ENCODE measurements at regions not wholly inside any gene's neighbourhood (a gene's known extent, or its start where the extent isn't known, plus 50 kb on each side); places are given as distances from the start of the nearest gene placed in this dataset.

DNA sequence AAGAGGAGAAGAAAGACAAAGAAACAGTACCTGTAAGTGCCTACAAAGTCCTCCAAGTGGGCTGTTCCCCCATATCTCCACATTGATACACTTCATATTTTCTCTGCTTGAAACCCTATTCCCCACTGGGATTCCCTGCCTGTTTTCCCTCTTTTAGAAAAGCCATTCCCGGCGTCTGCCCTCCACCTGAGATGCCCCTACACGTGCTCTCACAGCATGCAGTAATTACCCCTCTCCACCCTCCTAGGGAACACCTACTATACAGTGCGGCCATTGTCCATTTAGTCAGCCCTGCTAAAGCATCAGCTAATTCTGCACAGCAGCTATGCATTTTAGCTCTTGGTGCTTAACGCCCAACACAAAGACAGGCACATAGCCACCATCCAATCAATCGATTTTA, 135.7 kb upstream of the TIAM1 start:
- Histone ChIP-seq H3K4ac (ENCODE audit: low read depth, low read length) (no peak overlapping the region), H2AK5ac (ENCODE audit: low read length) (no peak overlapping the region), H4K5ac (ENCODE audit: low read length) (no peak overlapping the region), H3K36me3 (ENCODE audit: control insufficient read depth, insufficient read depth, low read length) (no peaks in the 10 kb centered on the region), H3K56ac (ENCODE audit: low read length) (no peak overlapping the region), H3K23ac (ENCODE audit: low read length) (no peak overlapping the region), H3K4me3 (ENCODE audit: low read length) (no peak overlapping the region), H3K4me2 (ENCODE audit: low read length) (no peak overlapping the region), H3K27ac (ENCODE audit: low read depth, low read length) (no peak overlapping the region), H3K79me1 (ENCODE audit: low read length) (peaks cover 39% of the 10 kb centered on the region), H3K4me1 (ENCODE audit: control insufficient read depth, low read depth, low read length) (no peaks in the 10 kb centered on the region), H3K79me2 (ENCODE audit: control insufficient read depth, insufficient read depth, low read length) (peaks cover 17% of the 10 kb centered on the region), H3K27me3 (ENCODE audit: insufficient read depth, low read length, poor library complexity) (no peaks in the 10 kb centered on the region), H3K9ac (ENCODE audit: low read length) (no peak overlapping the region), H3K18ac (ENCODE audit: low read length) (no peak overlapping the region), H2BK15ac (replicated peaks; ENCODE audit: low read depth) (no peak overlapping the region), H2BK120ac (ENCODE audit: low read depth, low read length) (no peak overlapping the region), H2BK5ac (ENCODE audit: low read length) (no peak overlapping the region), H4K8ac (ENCODE audit: low read depth, low read length) (no peak overlapping the region)
- WGBS (ENCODE audit: extremely low coverage, insufficient coverage, low lambda C conversion rate) = no CpG with 5 or more reads among the region's 6 CpGs
- no peak for DNase-seq

DNA sequence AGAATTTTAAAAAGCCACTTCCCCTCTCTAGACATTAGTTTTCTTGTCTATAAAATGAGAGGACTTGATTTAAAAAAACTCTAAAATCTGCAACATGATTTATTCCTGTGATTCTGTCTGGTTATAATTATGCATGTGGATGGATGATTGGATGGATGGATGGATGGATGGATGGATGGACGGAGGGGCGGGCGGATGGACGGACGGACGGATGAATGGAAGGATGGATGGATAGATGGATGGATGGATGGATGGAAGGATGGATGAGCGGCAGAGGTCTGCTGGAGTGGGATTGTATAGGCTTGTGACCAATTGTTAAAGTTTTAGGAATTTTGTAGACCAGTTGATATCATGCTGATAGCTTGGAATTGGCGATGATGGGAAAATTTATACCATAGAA, 135.2 kb upstream of the TIAM1 start:
- DNase-seq = no peak
- no peak overlapping the region for H3K27ac ChIP-seq (ENCODE audit: low read depth, low read length)
- no peaks in the 10 kb centered on the region for H3K36me3 ChIP-seq (ENCODE audit: control insufficient read depth, insufficient read depth, low read length)
- H3K4me1 ChIP-seq (ENCODE audit: control insufficient read depth, low read depth, low read length) = no peaks in the 10 kb centered on the region
- no peak overlapping the region for H2AK5ac ChIP-seq (ENCODE audit: low read length)
- H3K79me2 ChIP-seq (ENCODE audit: control insufficient read depth, insufficient read depth, low read length) = peaks cover 14% of the 10 kb centered on the region
- H3K79me1 ChIP-seq (ENCODE audit: low read length) = peaks cover 37% of the 10 kb centered on the region
- H3K4me2 ChIP-seq (ENCODE audit: low read length) = no peak overlapping the region
- no peak overlapping the region for H2BK5ac ChIP-seq (ENCODE audit: low read length)
- no peak overlapping the region for H2BK120ac ChIP-seq (ENCODE audit: low read depth, low read length)
- H3K4ac ChIP-seq (ENCODE audit: low read depth, low read length) = no peak overlapping the region
- no peaks in the 10 kb centered on the region for H3K27me3 ChIP-seq (ENCODE audit: insufficient read depth, low read length, poor library complexity)
- no peak overlapping the region for H3K18ac ChIP-seq (ENCODE audit: low read length)
- H4K5ac ChIP-seq (ENCODE audit: low read length) = no peak overlapping the region
- H3K9ac ChIP-seq (ENCODE audit: low read length) = no peak overlapping the region
- WGBS (ENCODE audit: extremely low coverage, insufficient coverage, low lambda C conversion rate) = no CpG with 5 or more reads among the region's 8 CpGs
- H4K8ac ChIP-seq (ENCODE audit: low read depth, low read length) = no peak overlapping the region
- H3K56ac ChIP-seq (ENCODE audit: low read length) = no peak overlapping the region
- H3K23ac ChIP-seq (ENCODE audit: low read length) = no peak overlapping the region
- H3K4me3 ChIP-seq (ENCODE audit: low read length) = no peak overlapping the region
- H2BK15ac ChIP-seq (replicated peaks; ENCODE audit: low read depth) = no peak overlapping the region

DNA sequence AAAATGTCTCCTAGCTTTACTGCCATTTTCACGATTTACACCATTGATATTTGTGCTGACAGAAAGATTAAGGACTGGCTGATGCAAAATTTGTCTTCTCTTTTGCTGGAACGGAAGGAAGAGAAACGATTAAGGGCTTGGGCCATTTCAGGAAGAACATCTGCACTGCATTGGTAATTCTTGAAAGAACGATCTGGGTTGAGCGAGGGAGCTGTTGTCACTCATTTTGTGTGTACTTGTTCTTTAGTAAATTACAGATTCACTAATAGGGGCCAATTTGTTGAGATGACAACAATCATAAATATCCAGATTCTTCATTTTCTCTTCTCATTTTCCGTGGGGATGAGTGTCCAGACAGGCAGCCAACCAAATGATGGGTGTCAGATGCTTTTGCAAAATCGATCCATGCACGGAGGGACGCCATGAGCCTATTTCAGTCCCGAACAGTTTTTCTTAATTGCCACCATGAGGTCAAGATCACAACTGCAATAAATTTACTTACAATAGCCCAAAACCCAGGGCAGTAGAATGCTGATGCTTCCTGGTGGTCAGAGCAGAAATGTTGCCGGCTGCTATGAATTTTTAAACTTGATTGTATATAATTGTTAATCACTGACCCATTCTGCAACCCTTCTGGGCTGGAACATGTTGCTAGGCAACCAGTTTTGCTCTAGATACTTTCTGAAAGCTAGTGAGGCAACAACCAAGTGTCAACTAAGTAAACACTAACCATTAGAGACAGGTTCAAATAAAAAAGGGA, 132.4 kb upstream of the TIAM1 start:
- Histone ChIP-seq H3K27ac (ENCODE audit: low read depth, low read length) (no peak overlapping the region), H3K27me3 (ENCODE audit: insufficient read depth, low read length, poor library complexity) (no peaks in the 10 kb centered on the region), H2BK5ac (ENCODE audit: low read length) (no peak overlapping the region), H3K18ac (ENCODE audit: low read length) (no peak overlapping the region), H3K23ac (ENCODE audit: low read length) (no peak overlapping the region), H2BK15ac (replicated peaks; ENCODE audit: low read depth) (no peak overlapping the region), H4K8ac (ENCODE audit: low read depth, low read length) (no peak overlapping the region), H4K5ac (ENCODE audit: low read length) (no peak overlapping the region), H3K79me2 (ENCODE audit: control insufficient read depth, insufficient read depth, low read length) (peaks cover 5% of the 10 kb centered on the region), H3K4me2 (ENCODE audit: low read length) (no peak overlapping the region), H3K9ac (ENCODE audit: low read length) (no peak overlapping the region), H2BK120ac (ENCODE audit: low read depth, low read length) (no peak overlapping the region), H3K4me3 (ENCODE audit: low read length) (no peak overlapping the region), H3K4me1 (ENCODE audit: control insufficient read depth, low read depth, low read length) (no peaks in the 10 kb centered on the region), H3K4ac (ENCODE audit: low read depth, low read length) (no peak overlapping the region), H3K36me3 (ENCODE audit: control insufficient read depth, insufficient read depth, low read length) (no peaks in the 10 kb centered on the region), H3K56ac (ENCODE audit: low read length) (no peak overlapping the region), H3K79me1 (ENCODE audit: low read length) (peaks cover 24% of the 10 kb centered on the region), H2AK5ac (ENCODE audit: low read length) (no peak overlapping the region)
- peak; percentile 9 for DNase-seq
- WGBS (ENCODE audit: extremely low coverage, insufficient coverage, low lambda C conversion rate) = no CpG with 5 or more reads among the region's 11 CpGs

DNA sequence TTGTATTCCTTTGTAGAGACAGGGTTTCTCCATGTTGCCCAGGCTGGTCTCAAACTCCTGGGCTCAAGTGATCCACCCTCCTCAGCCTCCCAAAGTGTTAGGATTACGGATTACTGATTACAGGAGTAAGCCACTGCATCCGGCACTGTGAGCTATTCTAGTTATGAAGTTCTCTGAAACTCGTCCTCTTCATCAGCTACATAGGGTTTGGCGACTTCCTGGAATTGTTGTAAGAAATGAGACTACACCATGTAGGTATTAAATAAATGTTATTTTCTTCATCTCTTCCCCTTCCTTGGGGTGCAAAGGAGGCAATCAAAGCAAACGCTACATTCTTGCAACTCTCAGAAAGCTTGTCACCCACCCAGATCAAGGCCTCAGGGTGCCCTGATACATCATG, 131.2 kb upstream of the TIAM1 start:
- Histone ChIP-seq H3K79me2 (ENCODE audit: control insufficient read depth, insufficient read depth, low read length) (peaks cover 6% of the 10 kb centered on the region), H3K4me3 (ENCODE audit: low read length) (no peak overlapping the region), H2BK5ac (ENCODE audit: low read length) (no peak overlapping the region), H2AK5ac (ENCODE audit: low read length) (no peak overlapping the region), H3K56ac (ENCODE audit: low read length) (no peak overlapping the region), H2BK15ac (replicated peaks; ENCODE audit: low read depth) (no peak overlapping the region), H3K79me1 (ENCODE audit: low read length) (peaks cover 19% of the 10 kb centered on the region), H3K18ac (ENCODE audit: low read length) (no peak overlapping the region), H3K4ac (ENCODE audit: low read depth, low read length) (no peak overlapping the region), H2BK120ac (ENCODE audit: low read depth, low read length) (no peak overlapping the region), H3K36me3 (ENCODE audit: control insufficient read depth, insufficient read depth, low read length) (no peaks in the 10 kb centered on the region), H3K27ac (ENCODE audit: low read depth, low read length) (no peak overlapping the region), H4K5ac (ENCODE audit: low read length) (no peak overlapping the region), H3K4me2 (ENCODE audit: low read length) (no peak overlapping the region), H3K4me1 (ENCODE audit: control insufficient read depth, low read depth, low read length) (peaks cover 3% of the 10 kb centered on the region), H3K27me3 (ENCODE audit: insufficient read depth, low read length, poor library complexity) (no peaks in the 10 kb centered on the region), H3K23ac (ENCODE audit: low read length) (no peak overlapping the region), H3K9ac (ENCODE audit: low read length) (no peak overlapping the region), H4K8ac (ENCODE audit: low read depth, low read length) (no peak overlapping the region)
- DNase-seq = no peak
- no CpG with 5 or more reads among the region's 5 CpGs for WGBS (ENCODE audit: extremely low coverage, insufficient coverage, low lambda C conversion rate)

DNA sequence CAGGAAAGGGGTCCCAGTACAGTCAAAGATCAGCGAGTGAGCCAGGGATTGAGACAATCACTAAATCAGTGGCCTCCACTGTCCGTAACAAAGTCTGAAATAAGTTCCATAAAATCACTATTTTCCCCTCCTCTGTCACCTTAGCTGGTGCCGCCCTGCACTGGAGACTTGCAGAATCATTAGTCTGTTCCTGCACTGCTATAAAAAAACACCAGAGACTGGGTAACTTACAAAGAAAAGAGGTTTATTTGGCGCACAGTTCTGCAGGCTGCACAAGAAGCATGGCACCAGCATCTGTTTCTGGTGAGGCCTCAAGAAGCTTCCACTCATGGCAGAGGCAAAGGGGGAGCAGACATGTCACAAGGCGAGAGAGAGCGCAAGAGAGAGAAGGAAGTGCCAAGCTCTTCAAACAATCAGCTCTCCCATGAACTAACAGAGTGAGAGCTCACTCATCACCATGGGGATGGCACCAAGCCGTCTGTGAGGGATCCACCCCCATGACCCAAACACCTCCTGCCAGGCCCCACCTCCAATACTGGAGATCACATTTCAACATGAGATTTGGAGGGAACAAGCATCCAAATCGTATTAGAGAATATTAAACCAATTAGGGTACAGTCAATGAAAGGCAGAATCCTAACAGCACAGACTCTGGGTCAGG, 129.8 kb upstream of the TIAM1 start:
- H3K9ac ChIP-seq (ENCODE audit: low read length) = no peak overlapping the region

More for the DNA sequence above, 129.8 kb upstream of the TIAM1 start:
- H3K36me3 ChIP-seq (ENCODE audit: control insufficient read depth, insufficient read depth, low read length) = no peaks in the 10 kb centered on the region
- H3K79me2 ChIP-seq (ENCODE audit: control insufficient read depth, insufficient read depth, low read length) = peaks cover 5% of the 10 kb centered on the region
- H3K4ac ChIP-seq (ENCODE audit: low read depth, low read length) = no peak overlapping the region
- H3K79me1 ChIP-seq (ENCODE audit: low read length) = peaks cover 13% of the 10 kb centered on the region
- no peak overlapping the region for H2BK5ac ChIP-seq (ENCODE audit: low read length)
- no peak overlapping the region for H3K23ac ChIP-seq (ENCODE audit: low read length)
- peak; percentile 71 for DNase-seq
- H3K4me2 ChIP-seq (ENCODE audit: low read length) = no peak overlapping the region
- H3K4me3 ChIP-seq (ENCODE audit: low read length) = no peak overlapping the region
- H3K27ac ChIP-seq (ENCODE audit: low read depth, low read length) = no peak overlapping the region
- no peak overlapping the region for H4K5ac ChIP-seq (ENCODE audit: low read length)
- no peaks in the 10 kb centered on the region for H3K27me3 ChIP-seq (ENCODE audit: insufficient read depth, low read length, poor library complexity)
- H3K4me1 ChIP-seq (ENCODE audit: control insufficient read depth, low read depth, low read length) = peaks cover 3% of the 10 kb centered on the region
- no peak overlapping the region for H2BK15ac ChIP-seq (replicated peaks; ENCODE audit: low read depth)
- H2BK120ac ChIP-seq (ENCODE audit: low read depth, low read length) = no peak overlapping the region
- H3K18ac ChIP-seq (ENCODE audit: low read length) = no peak overlapping the region
- H3K56ac ChIP-seq (ENCODE audit: low read length) = no peak overlapping the region
- no CpG with 5 or more reads among the region's 8 CpGs for WGBS (ENCODE audit: extremely low coverage, insufficient coverage, low lambda C conversion rate)
- no peak overlapping the region for H4K8ac ChIP-seq (ENCODE audit: low read depth, low read length)
- H2AK5ac ChIP-seq (ENCODE audit: low read length) = no peak overlapping the region

Data from mesendoderm (in vitro differentiated cells).